Lung (tissue), 11 donors: ENCODE measurements at regions not wholly inside any gene's neighbourhood (a gene's known extent, or its start where the extent isn't known, plus 50 kb on each side); places are given as distances from the start of the nearest gene placed in this dataset.

Experiments
- ATAC-seq: fragments of 200-7000 bp; cut with Tn5 transposase; one replicate; pipeline ENCODE4 v1.9.1; 2020; ENCODE audit warnings: moderate number of reproducible peaks; ENCODE audit not compliant: insufficient read depth, low FRiP score
- DNase-seq, 3 donors: peaks; one replicate each; pipeline ENCODE4 v3.0.0-alpha.2; 2013 to 2017
- H3K27ac ChIP-seq, 2 donors: one replicate each; pipeline ENCODE4 v1.5.1; 2013; ENCODE audit warnings: mild to moderate bottlenecking in 2 of 2, moderate library complexity in 2 of 2, control low read depth in 1 of 2, inconsistent platforms in 1 of 2, low read depth in 1 of 2, low read length in 1 of 2
- H3K27me3 ChIP-seq, 3 donors: one replicate each; pipeline ENCODE4 v1.5.1; 2013; ENCODE audit warnings: low read length in 2 of 3; ENCODE audit not compliant: control insufficient read depth in 3 of 3, insufficient read depth in 3 of 3
- H3K36me3 ChIP-seq, 4 donors: one replicate each; pipeline ENCODE4 v1.5.1; 2013; ENCODE audit warnings: low read length in 4 of 4, mild to moderate bottlenecking in 1 of 4, moderate library complexity in 1 of 4; ENCODE audit not compliant: control insufficient read depth in 4 of 4, insufficient read depth in 4 of 4
- H3K4me1 ChIP-seq, 5 donors: one replicate each; pipeline ENCODE4 v1.5.1; 2013; ENCODE audit warnings: low read length in 5 of 5, mild to moderate bottlenecking in 2 of 5, moderate library complexity in 1 of 5; ENCODE audit not compliant: control insufficient read depth in 5 of 5, insufficient read depth in 5 of 5
- H3K4me3 ChIP-seq: one replicate; pipeline ENCODE4 v1.5.1; 2013; ENCODE audit warnings: mild to moderate bottlenecking, control low read depth, moderate library complexity
- H3K9ac ChIP-seq, 2 donors: one replicate each; pipeline ENCODE4 v1.5.1; 2013; ENCODE audit warnings: low read length in 2 of 2, control low read depth in 1 of 2; ENCODE audit not compliant: insufficient read depth in 1 of 2
- H3K9me3 ChIP-seq, 4 donors: one replicate each; pipeline ENCODE4 v1.5.1; 2013; ENCODE audit warnings: low read length in 3 of 4, mild to moderate bottlenecking in 1 of 4, moderate library complexity in 1 of 4; ENCODE audit not compliant: control insufficient read depth in 4 of 4, insufficient read depth in 3 of 4
- WGBS, 2 donors: extraction: QIAGEN DNeasy Blood & Tissue Kit; methylation state at CpG; one replicate each; pipeline ENCODE4 v1.1.7; 2013; 5-methylcytosine and 5-hydroxymethylcytosine counted together
- TF ChIP-seq, protein P1 (sequence below): IDR thresholded peaks from 2 replicates; pipeline ENCODE4 v1.5.1; 2012; ENCODE audit warnings: mild to moderate bottlenecking; ENCODE audit errors: control extremely low read depth, extremely low read depth
- donor health status: control.
- donor health status: control.
- donor health status: Bipolar disorder and iron deficiency.
- donor health status: healthy.
- donor health status: DM: yes; HTN: yes; CAD: no.

DNA sequence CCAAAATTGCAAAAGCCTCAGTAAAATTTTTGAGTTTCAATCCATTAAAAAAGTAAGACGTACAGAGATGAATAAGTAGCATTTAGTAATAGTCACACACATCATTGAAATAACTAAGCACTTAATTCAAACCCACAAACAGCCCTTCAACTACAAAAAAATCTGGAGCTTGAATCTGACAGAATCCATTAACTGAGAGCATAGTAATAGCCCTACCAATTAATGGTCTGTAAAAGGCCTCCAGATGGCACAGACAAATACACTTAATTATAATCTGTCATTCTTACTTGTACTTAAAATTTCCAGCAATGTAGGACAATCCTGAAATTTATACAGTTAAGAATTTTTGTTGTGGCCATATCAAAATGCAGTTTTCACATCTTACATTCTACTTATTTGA, 246.9 kb downstream of the VGLL3 start:
- ATAC-seq (no peak), DNase-seq (peak in 2 of 3 donors; percentile 3 to 16)
- peaks cover 0 to 3% (median 0%) of the 10 kb centered on the region in 4 donors for H3K9me3 ChIP-seq
- no peaks in the 10 kb centered on the region for H3K4me1 ChIP-seq
- no peak overlapping the region for H3K4me3 ChIP-seq
- no peaks in the 10 kb centered on the region for H3K27me3 ChIP-seq
- H3K27ac ChIP-seq, result no peak overlapping the region
- TF ChIP-seq, protein P1, sequence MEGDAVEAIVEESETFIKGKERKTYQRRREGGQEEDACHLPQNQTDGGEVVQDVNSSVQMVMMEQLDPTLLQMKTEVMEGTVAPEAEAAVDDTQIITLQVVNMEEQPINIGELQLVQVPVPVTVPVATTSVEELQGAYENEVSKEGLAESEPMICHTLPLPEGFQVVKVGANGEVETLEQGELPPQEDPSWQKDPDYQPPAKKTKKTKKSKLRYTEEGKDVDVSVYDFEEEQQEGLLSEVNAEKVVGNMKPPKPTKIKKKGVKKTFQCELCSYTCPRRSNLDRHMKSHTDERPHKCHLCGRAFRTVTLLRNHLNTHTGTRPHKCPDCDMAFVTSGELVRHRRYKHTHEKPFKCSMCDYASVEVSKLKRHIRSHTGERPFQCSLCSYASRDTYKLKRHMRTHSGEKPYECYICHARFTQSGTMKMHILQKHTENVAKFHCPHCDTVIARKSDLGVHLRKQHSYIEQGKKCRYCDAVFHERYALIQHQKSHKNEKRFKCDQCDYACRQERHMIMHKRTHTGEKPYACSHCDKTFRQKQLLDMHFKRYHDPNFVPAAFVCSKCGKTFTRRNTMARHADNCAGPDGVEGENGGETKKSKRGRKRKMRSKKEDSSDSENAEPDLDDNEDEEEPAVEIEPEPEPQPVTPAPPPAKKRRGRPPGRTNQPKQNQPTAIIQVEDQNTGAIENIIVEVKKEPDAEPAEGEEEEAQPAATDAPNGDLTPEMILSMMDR, result no peak
- 0 to 59% methylated on average over 1 of the region's 1 CpG for WGBS, 2 donors
- H3K36me3 ChIP-seq, result no peaks in the 10 kb centered on the region
- no peak overlapping the region for H3K9ac ChIP-seq

DNA sequence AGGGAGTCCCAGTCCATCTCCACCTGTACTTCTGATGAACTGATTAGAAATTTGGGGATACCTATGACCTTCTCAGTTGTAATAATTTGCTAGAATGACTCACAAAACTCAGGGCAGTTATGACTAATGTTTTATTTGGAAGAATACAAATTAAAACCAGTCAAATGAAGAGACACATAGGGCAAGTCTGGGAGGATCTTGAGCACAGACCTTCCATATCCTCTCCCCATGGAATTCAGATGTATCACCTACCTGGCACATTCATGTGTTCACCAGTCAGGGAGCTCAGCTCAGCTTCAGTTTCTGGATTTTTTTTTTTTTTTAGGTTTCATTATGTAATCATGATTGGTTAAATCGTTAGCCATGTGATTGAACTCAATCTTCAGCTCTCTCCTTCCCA, 247.7 kb downstream of the VGLL3 start:
- Histone ChIP-seq H3K27ac (no peak overlapping the region), H3K4me1 (no peaks in the 10 kb centered on the region), H3K27me3 (no peaks in the 10 kb centered on the region), H3K9me3 (peaks cover 0 to 3% (median 0%) of the 10 kb centered on the region in 4 donors), H3K36me3 (no peaks in the 10 kb centered on the region), H3K9ac (no peak overlapping the region), H3K4me3 (no peak overlapping the region)
- DNase-seq (no peak), ATAC-seq (no peak)
- TF ChIP-seq, protein P1, result no peak
- WGBS, 2 donors, result 73 to 78% methylated on average over 1 of the region's 1 CpG

- 84 to 89% methylated on average over 3 of the region's 3 CpGs for WGBS, 2 donors
- no peaks in the 10 kb centered on the region for H3K27me3 ChIP-seq
- DNase-seq (peak in 1 of 3 donors; percentile 31), ATAC-seq (no peak)
- H3K36me3 ChIP-seq, result no peaks in the 10 kb centered on the region
- no peaks in the 10 kb centered on the region for H3K4me1 ChIP-seq
- H3K27ac ChIP-seq, result no peak overlapping the region
- no peak overlapping the region for H3K4me3 ChIP-seq
- H3K9me3 ChIP-seq, result no peaks in the 10 kb centered on the region
- TF ChIP-seq, protein P1, result no peak
- no peak overlapping the region for H3K9ac ChIP-seq
Measured at GRCh38 chr3:86740751-86741150, 250.2 kb downstream of the VGLL3 start.

- no peak overlapping the region for H3K9ac ChIP-seq
- no peaks in the 10 kb centered on the region for H3K27me3 ChIP-seq
- TF ChIP-seq, protein P1, result no peak
- no peaks in the 10 kb centered on the region for H3K9me3 ChIP-seq
- H3K4me1 ChIP-seq, result no peaks in the 10 kb centered on the region
- ATAC-seq (no peak), DNase-seq (no peak)
- no peak overlapping the region for H3K27ac ChIP-seq
- no peaks in the 10 kb centered on the region for H3K36me3 ChIP-seq
- H3K4me3 ChIP-seq, result no peak overlapping the region
- WGBS, 2 donors, result 78 to 88% methylated on average over 3 of the region's 3 CpGs
Measured at GRCh38 chr3:86739244-86739643, 251.7 kb downstream of the VGLL3 start.
